ENCODE measurements at regions not wholly inside any gene's neighbourhood (a gene's known extent, or its start where the extent isn't known, plus 50 kb on each side); places are given as distances from the start of the nearest gene placed in this dataset.

DNA sequence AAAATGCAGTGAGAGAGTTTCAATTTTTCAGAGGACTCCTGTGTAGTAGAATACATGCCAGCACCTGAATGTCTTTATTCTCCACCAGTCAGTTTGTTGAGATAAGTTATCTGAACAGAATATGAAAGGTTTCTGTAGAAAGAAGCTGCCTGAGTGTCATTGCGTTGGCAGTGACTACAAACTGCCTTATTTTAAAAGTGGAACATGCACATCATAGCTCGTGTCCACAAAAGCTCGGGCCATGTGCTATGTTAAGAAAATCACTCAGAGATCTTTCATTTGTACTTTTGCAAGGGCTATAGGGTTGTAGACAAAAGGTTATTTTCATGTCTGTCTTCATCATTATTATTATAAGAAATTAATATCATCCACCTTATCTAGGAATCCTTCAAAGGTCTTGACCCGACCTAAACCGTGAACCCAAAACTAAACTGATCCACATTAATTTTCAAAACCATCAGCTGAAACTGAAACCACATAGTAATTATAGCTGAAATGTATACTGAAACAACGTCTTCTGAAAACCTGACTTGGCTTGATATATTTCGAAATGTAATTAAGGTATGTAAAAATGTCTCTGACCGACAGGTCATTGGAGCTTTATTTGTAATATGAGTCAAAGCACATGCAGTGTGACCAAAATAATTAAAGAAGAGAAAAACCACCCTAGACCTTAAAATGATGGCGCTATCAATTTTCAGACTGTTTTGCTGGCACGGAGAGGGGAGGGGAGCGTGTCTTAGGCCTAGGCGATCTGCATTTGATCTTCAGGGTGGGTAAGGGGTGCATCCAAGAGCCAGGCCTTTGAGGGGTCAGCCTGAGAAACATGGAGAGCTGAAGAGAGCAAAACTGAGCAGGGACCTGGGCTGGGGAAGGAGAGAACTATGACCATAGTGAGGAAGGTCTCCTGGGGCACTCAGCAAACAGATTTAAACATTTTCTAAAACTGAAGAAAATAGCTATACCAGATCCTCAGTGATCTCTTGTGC is 232.1 kb downstream of the SOX11 start:
- DNase-seq, result no peak

GRCh38 chr2:5925604-5926003 is 233.4 kb downstream of the SOX11 start:
- DNase-seq, result no peak

DNA sequence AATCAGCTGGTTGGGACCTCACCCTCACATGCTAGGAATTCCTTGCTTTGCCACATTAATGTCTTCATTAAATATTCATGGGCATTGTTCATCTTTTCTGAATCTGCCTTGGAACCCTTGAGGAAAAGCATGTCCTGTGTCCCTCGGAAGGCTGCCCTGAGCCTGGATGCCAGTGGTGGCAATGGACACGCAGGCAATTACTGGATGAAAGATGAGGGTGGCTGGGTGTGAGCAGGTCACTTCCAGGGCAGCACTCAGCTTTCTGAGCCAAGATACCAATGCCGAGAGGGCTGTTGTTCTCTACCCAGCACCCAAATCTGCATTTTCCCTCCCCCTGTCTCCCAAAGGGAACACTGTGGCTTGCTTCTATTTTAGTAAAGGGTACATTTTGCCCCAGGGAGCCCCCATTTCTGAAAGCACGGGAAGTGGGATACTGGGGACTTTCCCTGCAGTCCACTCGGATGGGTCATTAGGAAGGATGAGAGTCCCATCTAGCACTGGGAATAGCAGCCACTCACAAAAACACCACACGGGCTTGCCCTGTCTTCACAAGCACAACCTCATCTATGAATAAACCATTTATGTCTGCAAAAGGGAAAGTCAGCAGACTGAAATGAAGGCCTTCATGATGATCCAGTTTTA is 234.8 kb downstream of the SOX11 start:
- DNase-seq, result no peak

DNA sequence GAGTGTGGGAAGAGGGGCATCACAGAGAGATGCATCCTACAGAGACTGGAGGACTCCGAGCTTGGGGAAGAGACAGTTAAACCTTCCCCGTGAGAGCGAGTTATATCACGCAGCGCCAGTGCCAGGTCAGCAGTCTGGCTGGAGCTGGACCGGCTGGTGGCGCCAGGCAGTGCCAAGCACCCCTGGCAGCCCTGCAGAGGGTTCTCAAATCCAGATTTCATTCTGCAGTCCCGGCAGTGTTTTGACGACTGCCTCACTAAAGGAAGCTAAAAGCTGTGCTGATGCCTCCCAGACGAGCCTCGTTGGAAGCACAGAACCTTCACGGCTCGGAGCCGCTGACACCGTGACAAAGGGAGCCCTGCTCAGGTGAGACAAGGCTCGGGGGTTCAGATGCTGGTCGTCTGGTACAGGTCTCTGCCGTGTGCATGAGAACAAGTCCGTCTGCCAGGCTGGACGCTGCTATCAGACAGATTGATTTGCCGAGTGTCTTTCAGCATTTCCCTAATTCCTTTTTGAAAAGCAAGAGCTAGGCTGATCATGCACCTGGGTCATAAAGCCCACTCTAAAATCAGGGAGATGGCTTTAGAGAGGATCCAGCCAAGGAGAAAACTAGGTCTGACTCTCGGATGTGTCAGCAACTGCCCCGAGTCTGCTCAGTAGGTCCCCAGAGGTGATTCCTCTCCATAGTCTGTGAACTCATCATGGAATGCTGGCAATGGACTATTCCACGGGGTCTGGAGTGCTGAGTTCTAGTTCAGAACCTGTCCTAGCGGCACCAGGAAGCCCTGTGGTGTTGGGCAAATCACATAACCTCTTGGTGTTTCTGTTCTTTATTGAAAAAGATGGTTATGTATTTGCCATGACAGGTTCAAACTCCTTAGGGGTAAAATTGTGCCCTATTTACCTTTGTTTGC is 240.6 kb downstream of the SOX11 start:
- DNase-seq, result no peak

DNA sequence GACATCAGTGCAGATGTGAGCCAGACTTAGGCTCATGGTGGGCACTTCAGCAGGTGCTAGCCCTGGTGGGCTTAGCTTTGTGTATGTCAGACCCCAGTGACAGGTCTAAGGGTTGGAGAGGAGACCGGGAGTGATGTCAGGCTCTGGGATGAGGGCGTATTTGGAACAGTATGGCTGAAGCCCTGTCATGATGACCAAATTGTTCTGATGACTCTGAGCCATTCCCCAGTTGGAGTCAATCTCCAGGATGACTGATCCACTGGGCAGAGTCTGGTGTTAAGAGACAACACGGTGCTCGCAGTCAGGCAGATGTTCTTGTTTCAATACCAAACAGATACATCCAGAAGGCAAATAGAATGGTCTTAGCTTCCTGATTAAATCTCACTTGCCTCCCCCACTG is 241.5 kb downstream of the SOX11 start:
- DNase-seq, result no peak

GRCh38 chr2:5937321-5937720 is 245.1 kb downstream of the SOX11 start:
- no peak for DNase-seq

DNA sequence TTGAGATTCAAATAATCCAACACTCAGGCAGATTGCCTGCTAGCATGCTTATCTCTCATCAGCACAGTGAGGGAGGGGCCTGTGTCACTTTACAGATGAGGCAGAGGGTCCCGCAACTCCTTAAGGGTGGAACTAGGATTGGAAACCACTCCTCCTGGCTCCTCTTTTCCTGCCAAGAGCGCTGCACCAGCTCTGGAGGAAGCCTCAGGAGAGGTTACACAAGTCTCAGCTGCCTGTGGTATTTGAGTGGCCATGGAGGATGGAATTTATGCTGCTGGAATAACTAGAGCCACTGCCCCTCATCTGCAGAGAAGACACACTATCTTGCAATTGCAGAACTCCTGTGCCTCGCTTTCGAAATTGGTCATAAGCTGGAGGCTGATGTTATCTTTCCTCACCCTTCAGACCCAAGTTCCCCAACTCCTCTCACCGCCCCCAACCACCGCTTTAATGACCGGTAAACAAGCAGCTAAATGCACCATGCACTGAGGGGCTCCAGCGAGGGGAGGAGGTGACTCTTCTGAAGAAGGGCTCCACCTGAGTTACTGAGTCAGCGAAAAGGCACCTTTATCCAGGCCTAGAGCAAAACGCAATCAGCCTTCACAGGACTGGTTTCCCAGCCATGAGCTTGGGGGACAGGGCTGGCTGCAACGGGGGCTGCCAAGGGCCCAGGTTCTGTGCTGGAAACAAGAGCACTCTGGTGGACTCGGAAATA is 245.8 kb downstream of the SOX11 start:
- DNase-seq, result no peak

DNA sequence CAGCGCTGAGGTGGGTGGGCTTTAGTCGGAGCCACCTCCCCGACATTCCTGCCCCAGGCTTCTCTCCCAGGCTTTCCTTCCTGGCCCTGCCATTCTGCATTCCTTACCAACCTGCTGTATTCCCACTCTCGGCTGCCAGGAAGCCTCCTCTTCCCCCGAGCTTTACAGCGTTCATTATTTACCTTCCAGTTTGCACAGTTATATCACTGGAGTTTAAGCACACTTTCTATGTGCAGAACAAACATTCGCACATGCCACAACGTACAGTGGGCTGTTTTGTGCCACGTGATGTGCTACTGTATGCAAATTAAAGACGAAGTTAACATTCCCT is 246.3 kb downstream of the SOX11 start:
- DNase-seq, result no peak

GRCh38 chr2:5939553-5939952 is 247.4 kb downstream of the SOX11 start:
- DNase-seq, result no peak

DNA sequence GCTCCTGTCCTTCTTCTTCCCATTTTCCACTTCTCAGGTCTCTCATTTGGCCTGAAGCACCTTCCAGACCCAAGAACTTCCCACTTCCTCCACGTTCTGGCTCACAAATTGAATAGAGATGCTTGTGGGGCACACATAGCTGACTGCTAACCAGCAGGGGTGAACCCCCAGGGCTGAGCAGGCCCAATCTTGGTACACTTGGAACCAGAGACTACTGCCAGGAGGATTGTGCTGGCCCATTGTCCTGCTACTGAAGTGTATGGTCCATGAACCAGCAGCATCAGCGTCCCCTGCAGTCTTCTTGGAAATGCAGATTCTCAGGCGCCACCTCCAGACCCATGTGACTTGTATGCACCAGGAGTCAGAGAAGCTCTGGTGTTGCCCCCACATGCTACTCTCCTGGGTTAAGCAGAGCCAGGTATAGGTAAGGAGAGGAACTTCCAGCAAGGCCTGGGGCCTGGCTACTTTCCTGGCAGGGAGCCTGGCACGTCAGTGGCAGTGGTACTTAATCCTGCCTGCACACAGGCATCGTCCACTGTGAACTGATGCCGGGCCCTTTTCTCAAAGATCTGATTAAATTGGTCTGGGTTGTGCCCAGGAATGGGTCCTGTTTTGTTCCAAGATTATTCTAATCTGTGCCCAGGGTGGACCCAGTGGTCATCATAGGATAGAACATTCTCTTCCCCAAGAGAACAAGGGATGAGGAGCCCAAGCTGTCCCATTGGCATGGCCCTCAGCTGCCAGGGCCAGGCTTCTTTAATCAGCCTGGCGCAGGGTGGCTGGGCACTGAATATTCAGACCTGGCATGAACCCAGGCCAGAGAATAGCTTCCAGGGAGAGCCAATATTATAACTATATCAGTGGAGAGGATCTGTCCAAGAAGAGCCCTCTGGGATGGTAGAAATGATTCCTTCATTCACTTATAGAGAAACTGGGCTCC is 248.7 kb downstream of the SOX11 start:
- DNase-seq, result no peak

DNA sequence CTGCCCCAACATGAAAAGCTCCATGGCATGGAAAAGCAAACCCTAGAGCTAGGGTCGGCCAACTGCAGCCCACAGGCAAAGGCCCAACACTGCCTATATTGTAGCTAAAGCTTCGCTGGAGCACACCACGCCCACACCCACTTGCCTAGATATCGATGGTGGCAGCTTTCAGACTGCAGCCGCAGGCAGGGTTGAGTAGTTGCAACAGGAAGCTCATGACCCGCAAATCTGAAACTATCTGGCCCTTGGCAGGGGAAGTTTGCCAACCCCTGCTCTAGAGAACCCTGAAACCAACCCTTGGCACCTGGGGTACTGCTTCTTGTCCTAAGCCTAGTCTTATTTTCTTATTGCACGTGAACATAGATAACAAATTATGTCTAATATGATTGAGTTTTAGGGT is 250.0 kb downstream of the SOX11 start:
- no peak for DNase-seq

GRCh38 chr2:5945742-5946141 is 253.6 kb downstream of the SOX11 start:
- DNase-seq, result no peak

- no peak for DNase-seq
Measured at GRCh38 chr2:5946225-5947115, 254.3 kb downstream of the SOX11 start.

GRCh38 chr2:5950736-5951135 is 258.6 kb downstream of the SOX11 start:
- no peak for DNase-seq

GRCh38 chr2:5951471-5951870 is 259.3 kb downstream of the SOX11 start:
- no peak for DNase-seq

DNA sequence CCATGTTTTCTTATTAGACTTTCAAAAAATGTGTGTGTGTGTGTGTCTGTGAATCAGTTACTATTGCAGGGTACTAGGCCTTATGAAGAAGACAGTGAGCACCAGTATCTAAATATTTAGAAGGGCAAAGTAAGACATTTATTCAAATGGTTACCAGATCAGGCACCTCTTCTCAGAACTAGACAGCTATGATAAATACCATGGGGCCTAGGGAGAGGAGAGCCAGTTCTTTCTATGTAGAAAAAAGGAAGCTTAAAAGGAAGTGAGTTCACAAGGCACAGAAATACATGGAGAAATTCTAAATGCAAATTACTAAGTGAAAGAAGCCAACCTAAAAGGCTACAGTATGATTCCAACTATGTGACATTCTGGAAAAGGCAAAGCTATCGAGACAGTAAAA is 261.3 kb downstream of the SOX11 start:
- DNase-seq, result no peak

- DNase-seq, result no peak
Measured at GRCh38 chr2:5954509-5954908, 262.3 kb downstream of the SOX11 start.

DNA sequence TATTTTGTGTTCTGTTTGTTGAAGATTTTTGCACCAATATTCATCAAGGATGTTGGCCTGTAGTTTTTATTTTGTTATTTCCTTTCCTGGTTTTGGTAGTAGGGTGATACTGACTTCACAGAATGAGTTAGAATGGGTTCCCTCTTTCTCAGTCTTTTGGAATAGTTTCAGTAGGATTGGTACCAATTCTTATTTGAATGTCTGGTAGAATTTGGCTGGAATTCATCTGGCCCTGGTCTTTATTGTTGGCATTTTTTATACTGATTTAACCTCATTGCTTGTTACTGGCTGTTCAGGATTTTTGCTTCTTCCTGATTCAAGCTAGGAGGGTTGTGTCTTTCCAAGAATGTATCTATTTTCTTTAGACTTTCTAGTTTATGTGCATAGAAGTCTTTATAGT is 263.7 kb downstream of the SOX11 start:
- no peak for DNase-seq

- DNase-seq, result no peak
Measured at GRCh38 chr2:5959836-5960820, 267.9 kb downstream of the SOX11 start.

Data from CD4-positive, alpha-beta T cell treated with Interleukin-15 for 1 hour (primary cell).